ENCODE measurements at regions not wholly inside any gene's neighbourhood (a gene's known extent, or its start where the extent isn't known, plus 50 kb on each side); places are given as distances from the start of the nearest gene placed in this dataset.

- no peak for DNase-seq
- peaks cover 9% of the 10 kb centered on the region for H3K4me1 Mint-ChIP-seq (ENCODE audit: low read depth, unreplicated experiment)
- H3K27ac Mint-ChIP-seq (ENCODE audit: unreplicated experiment) = no peak overlapping the region
- Histone ChIP-seq H3K27me3 (replicated peaks; ENCODE audit: control insufficient read depth, insufficient read depth, low read length) (no peaks in the 10 kb centered on the region), H3K36me3 (ENCODE audit: control insufficient read depth, insufficient read depth, low read length) (no peaks in the 10 kb centered on the region), H3K4me3 (ENCODE audit: low read depth, low read length) (no peak overlapping the region), H3K4me1 (peaks cover 14% of the 10 kb centered on the region), H3K9me3 (no peaks in the 10 kb centered on the region)
- intact Hi-C loops (cut with micrococcal nuclease; ENCODE audit: unreplicated experiment) = no loop called here
- H3K9me3 Mint-ChIP-seq (ENCODE audit: unreplicated experiment) = peaks cover 2% of the 10 kb centered on the region
- H3K36me3 Mint-ChIP-seq (ENCODE audit: insufficient read depth, unreplicated experiment) = no peaks in the 10 kb centered on the region
- H3K27me3 Mint-ChIP-seq (ENCODE audit: insufficient read depth, unreplicated experiment) = no peaks in the 10 kb centered on the region
- CTCF ChIA-PET = interaction anchor here (1.3 kb wide), 1 partner anchor 21 kb away, joined by 4 read pairs; no protein-coding TSS in a partner anchor
- no peak overlapping the region for H3K4me3 Mint-ChIP-seq (ENCODE audit: unreplicated experiment)
- POLR2A ChIA-PET = no interaction called here
- BruUV-seq (replicated peaks) = no TSS peak
- no peak for TF ChIP-seq CTCF (IDR thresholded peaks at IDR 0.05; ENCODE audit: insufficient read depth in 1 of 2, low read depth in 1 of 2, low read length in 1 of 2, severe bottlenecking in 1 of 2, unreplicated experiment in 1 of 2)
These were observed 126.4 kb downstream of the LCA5 start for GRCh38 chr6:79410806-79411205.

- no peak overlapping the region for H3K27ac Mint-ChIP-seq (ENCODE audit: unreplicated experiment)
- no peak for DNase-seq
- BruUV-seq (replicated peaks) = no TSS peak
- intact Hi-C loops (cut with micrococcal nuclease; ENCODE audit: unreplicated experiment) = no loop called here
- Histone ChIP-seq H3K9me3 (no peaks in the 10 kb centered on the region), H3K4me1 (0 out of 2 replicates have a peak, but pooled peaks cover under 1% of the 10 kb centered on the region), H3K4me3 (ENCODE audit: low read depth, low read length) (no peak overlapping the region), H3K27me3 (replicated peaks; ENCODE audit: control insufficient read depth, insufficient read depth, low read length) (no peaks in the 10 kb centered on the region), H3K36me3 (ENCODE audit: control insufficient read depth, insufficient read depth, low read length) (no peaks in the 10 kb centered on the region)
- no peak overlapping the region for H3K4me3 Mint-ChIP-seq (ENCODE audit: unreplicated experiment)
- ChIA-PET POLR2A (no interaction called here), CTCF (no interaction called here)
- peaks cover 9% of the 10 kb centered on the region for H3K4me1 Mint-ChIP-seq (ENCODE audit: low read depth, unreplicated experiment)
- H3K9me3 Mint-ChIP-seq (ENCODE audit: unreplicated experiment) = peaks cover 10% of the 10 kb centered on the region
- H3K36me3 Mint-ChIP-seq (ENCODE audit: insufficient read depth, unreplicated experiment) = no peaks in the 10 kb centered on the region
- no peak for TF ChIP-seq CTCF (IDR thresholded peaks at IDR 0.05; ENCODE audit: insufficient read depth in 1 of 2, low read depth in 1 of 2, low read length in 1 of 2, severe bottlenecking in 1 of 2, unreplicated experiment in 1 of 2)
- no peaks in the 10 kb centered on the region for H3K27me3 Mint-ChIP-seq (ENCODE audit: insufficient read depth, unreplicated experiment)
These were observed 128.8 kb downstream of the LCA5 start for GRCh38 chr6:79408256-79408974.

- H3K36me3 Mint-ChIP-seq (ENCODE audit: insufficient read depth, unreplicated experiment) = no peaks in the 10 kb centered on the region
- peak; percentile 17 to 44 for DNase-seq
- no peak overlapping the region for H3K27ac Mint-ChIP-seq (ENCODE audit: unreplicated experiment)
- no peaks in the 10 kb centered on the region for H3K9me3 ChIP-seq
- H3K36me3 ChIP-seq (ENCODE audit: control insufficient read depth, insufficient read depth, low read length) = no peaks in the 10 kb centered on the region
- TF ChIP-seq CTCF (IDR thresholded peaks at IDR 0.05; ENCODE audit: insufficient read depth in 1 of 2, low read depth in 1 of 2, low read length in 1 of 2, severe bottlenecking in 1 of 2, unreplicated experiment in 1 of 2) = no peak
- CTCF ChIA-PET = no interaction called here
- H3K4me1 Mint-ChIP-seq (ENCODE audit: low read depth, unreplicated experiment) = peaks cover 9% of the 10 kb centered on the region
- intact Hi-C loops (cut with micrococcal nuclease; ENCODE audit: unreplicated experiment) = no loop called here
- H3K4me3 ChIP-seq (ENCODE audit: low read depth, low read length) = no peak overlapping the region
- H3K4me3 Mint-ChIP-seq (ENCODE audit: unreplicated experiment) = no peak overlapping the region
- no peaks in the 10 kb centered on the region for H3K27me3 Mint-ChIP-seq (ENCODE audit: insufficient read depth, unreplicated experiment)
- H3K4me1 ChIP-seq = peaks cover 13% of the 10 kb centered on the region
- H3K27me3 ChIP-seq (replicated peaks; ENCODE audit: control insufficient read depth, insufficient read depth, low read length) = no peaks in the 10 kb centered on the region
- peaks cover 10% of the 10 kb centered on the region for H3K9me3 Mint-ChIP-seq (ENCODE audit: unreplicated experiment)
- BruUV-seq (replicated peaks) = no TSS peak
- POLR2A ChIA-PET = no interaction called here
These were observed 132.6 kb downstream of the LCA5 start for GRCh38 chr6:79404677-79405076.

All from Caco-2 (cell line).